ENCODE measurements at regions not wholly inside any gene's neighbourhood (a gene's known extent, or its start where the extent isn't known, plus 50 kb on each side); places are given as distances from the start of the nearest gene placed in this dataset.

DNA sequence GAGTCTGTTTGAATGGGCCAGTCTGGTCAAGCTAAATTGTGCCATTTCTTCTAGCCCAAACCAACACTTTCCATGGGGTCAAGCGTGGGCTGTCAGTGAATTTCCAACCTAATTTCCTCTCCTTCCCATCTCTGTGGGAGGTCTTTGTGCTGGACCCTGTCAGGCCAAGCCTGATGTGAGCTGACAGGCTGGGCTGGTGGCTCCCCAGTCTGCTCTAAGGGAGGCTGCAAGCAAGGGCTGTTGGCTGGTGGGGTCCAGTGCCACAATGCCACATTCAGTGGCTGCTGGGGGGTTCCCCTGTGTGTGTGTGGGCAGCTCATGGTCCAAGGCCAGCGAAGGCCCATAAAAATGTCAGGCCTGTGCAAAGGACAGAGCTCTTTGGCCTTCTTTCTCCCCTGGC, 216.1 kb downstream of the OPA1 start:
- no peak overlapping the region for H3K4me3 ChIP-seq (ENCODE audit: low read depth, low read length)
- TF ChIP-seq, protein P1, sequence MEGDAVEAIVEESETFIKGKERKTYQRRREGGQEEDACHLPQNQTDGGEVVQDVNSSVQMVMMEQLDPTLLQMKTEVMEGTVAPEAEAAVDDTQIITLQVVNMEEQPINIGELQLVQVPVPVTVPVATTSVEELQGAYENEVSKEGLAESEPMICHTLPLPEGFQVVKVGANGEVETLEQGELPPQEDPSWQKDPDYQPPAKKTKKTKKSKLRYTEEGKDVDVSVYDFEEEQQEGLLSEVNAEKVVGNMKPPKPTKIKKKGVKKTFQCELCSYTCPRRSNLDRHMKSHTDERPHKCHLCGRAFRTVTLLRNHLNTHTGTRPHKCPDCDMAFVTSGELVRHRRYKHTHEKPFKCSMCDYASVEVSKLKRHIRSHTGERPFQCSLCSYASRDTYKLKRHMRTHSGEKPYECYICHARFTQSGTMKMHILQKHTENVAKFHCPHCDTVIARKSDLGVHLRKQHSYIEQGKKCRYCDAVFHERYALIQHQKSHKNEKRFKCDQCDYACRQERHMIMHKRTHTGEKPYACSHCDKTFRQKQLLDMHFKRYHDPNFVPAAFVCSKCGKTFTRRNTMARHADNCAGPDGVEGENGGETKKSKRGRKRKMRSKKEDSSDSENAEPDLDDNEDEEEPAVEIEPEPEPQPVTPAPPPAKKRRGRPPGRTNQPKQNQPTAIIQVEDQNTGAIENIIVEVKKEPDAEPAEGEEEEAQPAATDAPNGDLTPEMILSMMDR (IDR thresholded peaks at IDR 0.05; ENCODE audit: insufficient read depth, low read length, poor library complexity, severe bottlenecking): no peak
- DNase-seq (ENCODE audit: low read depth): no peak
- no peaks in the 10 kb centered on the region for H3K36me3 ChIP-seq (ENCODE audit: control insufficient read depth, insufficient read depth, low read length)
- no peaks in the 10 kb centered on the region for H3K27me3 ChIP-seq (ENCODE audit: control insufficient read depth, insufficient read depth, low read length)

DNA sequence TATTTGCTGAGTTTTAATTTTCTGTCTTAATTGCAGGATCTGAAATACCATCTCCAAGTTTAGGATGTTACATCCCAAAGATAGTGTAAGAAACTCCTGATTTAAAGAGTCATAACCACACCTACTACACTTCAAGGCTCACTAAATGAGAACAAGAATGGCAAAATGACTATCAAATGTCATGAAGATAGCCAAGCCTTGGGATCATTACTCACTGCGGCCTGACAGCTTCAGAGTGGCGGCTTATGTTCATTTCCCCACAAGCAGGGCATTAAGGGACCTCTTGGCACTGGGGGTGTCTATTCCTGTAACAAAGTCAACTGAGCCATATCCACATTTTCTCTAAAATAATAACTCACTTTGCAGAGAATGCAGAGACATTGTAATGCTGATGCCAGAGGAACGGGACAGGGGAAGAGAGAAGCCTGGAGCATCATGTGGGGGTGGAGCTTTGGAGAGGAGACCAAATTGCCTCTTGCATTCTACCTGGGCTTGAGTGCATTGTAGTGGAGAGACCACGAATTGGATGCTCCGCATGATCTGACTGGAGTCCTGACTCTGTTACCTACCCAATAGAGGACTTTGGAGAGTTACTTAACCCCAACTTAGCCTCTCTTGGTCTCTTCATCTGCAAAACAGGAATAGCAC, 219.2 kb downstream of the OPA1 start:
- Histone ChIP-seq H3K36me3 (ENCODE audit: control insufficient read depth, insufficient read depth, low read length) (no peaks in the 10 kb centered on the region), H3K27me3 (ENCODE audit: control insufficient read depth, insufficient read depth, low read length) (peaks cover 2% of the 10 kb centered on the region)
- TF ChIP-seq, protein P1 (IDR thresholded peaks at IDR 0.05; ENCODE audit: insufficient read depth, low read length, poor library complexity, severe bottlenecking): no peak

DNA sequence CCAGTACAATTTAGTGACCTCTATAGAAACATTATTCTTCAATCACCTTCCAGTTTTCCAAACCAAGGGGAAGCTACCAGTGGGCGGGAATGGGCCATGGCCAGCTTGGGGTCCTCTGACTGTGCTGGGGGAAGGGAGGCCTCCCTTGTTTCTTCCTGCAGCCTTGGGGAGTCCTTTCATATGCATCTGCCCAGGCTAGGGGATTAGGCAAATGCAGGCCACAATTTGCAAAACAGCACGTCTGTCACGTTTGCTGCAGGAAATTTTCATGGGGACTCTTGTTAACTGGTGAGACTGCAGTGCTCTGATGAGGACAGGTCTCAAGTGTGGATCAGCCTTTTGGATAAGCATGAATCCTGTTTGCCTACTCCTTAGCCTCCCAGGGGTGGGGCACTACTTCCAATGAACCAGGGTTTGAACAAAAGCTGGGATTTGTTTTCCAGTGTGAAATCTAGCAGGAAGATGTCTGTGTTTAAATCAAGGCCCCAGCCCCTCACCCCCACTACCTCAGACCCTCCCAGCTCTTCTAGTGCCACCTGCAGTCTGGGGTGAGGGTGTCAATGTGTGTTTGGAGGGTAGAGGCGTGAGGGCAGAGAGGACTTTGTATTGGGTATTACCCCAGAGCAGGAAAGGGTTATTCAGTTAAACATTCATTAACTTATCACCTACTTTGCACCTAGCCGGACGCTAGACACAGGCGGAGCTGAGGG, 219.9 kb downstream of the OPA1 start:
- DNase-seq (ENCODE audit: low read depth): no peak
- TF ChIP-seq, protein P1 (IDR thresholded peaks at IDR 0.05; ENCODE audit: insufficient read depth, low read length, poor library complexity, severe bottlenecking): no peak
- H3K4me3 ChIP-seq (ENCODE audit: low read depth, low read length): no peak overlapping the region
- no peaks in the 10 kb centered on the region for H3K36me3 ChIP-seq (ENCODE audit: control insufficient read depth, insufficient read depth, low read length)
- H3K27me3 ChIP-seq (ENCODE audit: control insufficient read depth, insufficient read depth, low read length): peaks cover 2% of the 10 kb centered on the region

More for the DNA sequence above, 219.2 kb downstream of the OPA1 start:
- H3K4me3 ChIP-seq (ENCODE audit: low read depth, low read length): no peak overlapping the region
- DNase-seq (ENCODE audit: low read depth): no peak

DNA sequence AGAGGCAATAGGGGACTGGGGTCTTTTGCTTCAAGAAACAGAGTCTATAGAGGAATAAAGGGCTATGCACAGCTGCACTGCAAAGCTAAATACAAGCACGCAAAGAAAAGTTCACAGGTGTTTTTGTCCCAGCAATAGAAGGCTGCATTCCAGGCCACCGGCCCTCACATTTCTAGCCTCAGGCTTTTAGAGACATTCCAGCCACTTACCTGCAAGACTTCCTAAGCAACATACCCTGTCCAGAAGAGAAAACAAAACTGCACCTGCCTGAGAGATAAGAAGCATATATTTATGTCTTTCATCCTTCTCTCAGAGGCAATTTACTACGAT, 220.5 kb downstream of the OPA1 start:
- TF ChIP-seq, protein P1 (IDR thresholded peaks at IDR 0.05; ENCODE audit: insufficient read depth, low read length, poor library complexity, severe bottlenecking): no peak
- DNase-seq (ENCODE audit: low read depth): no peak
- H3K4me3 ChIP-seq (ENCODE audit: low read depth, low read length): no peak overlapping the region
- H3K36me3 ChIP-seq (ENCODE audit: control insufficient read depth, insufficient read depth, low read length): no peaks in the 10 kb centered on the region
- peaks cover 2% of the 10 kb centered on the region for H3K27me3 ChIP-seq (ENCODE audit: control insufficient read depth, insufficient read depth, low read length)

DNA sequence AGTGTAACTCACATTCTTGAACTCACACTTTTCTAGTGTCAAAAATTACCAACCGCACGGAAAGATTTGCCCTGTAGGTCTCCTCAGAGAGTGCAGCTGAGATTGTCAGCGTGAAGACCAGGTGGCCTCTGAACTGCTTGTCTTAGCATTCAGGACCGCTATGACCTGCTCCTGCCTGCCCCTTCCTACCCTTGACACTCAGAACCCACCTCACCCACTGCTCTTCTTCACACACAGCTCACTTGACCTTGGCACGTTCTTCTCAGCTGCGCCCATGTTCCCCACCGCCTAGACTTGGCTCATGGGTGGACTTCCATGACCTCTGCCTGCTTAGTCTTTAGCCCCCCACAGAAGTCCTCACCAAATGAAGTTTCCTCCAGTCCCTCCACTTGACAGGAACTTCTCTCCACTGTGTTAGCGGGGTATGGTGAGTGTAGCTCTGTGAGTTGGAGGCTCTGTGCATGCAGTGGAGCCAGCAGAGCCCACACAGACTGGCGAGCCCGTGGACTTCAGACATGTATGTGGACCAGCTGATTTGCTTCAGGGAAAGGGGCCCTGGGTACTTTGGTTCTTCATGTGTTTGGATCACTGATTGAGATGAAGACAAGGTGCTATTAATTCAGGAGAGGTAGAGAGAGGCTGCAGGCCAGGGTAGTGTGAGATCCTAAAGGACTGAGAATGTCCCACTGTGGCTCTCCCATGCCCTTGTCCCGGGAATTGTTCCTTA, 221.3 kb downstream of the OPA1 start:
- H3K27me3 ChIP-seq (ENCODE audit: control insufficient read depth, insufficient read depth, low read length): peaks cover 2% of the 10 kb centered on the region

More for the DNA sequence above, 221.3 kb downstream of the OPA1 start:
- H3K36me3 ChIP-seq (ENCODE audit: control insufficient read depth, insufficient read depth, low read length): no peaks in the 10 kb centered on the region
- DNase-seq (ENCODE audit: low read depth): no peak
- TF ChIP-seq, protein P1 (IDR thresholded peaks at IDR 0.05; ENCODE audit: insufficient read depth, low read length, poor library complexity, severe bottlenecking): no peak
- no peak overlapping the region for H3K4me3 ChIP-seq (ENCODE audit: low read depth, low read length)
